CD4-positive, alpha-beta memory T cell (primary cell): ENCODE measurements at regions not wholly inside any gene's neighbourhood (a gene's known extent, or its start where the extent isn't known, plus 50 kb on each side); places are given as distances from the start of the nearest gene placed in this dataset.
A peak's percentile ranks its signal among the peaks of the same experiment; 100 is the strongest.

Experiments
- CTCF ChIA-PET: fragments of 350-600 bp; sonication (Branson Sonifier 250); formaldehyde crosslinking; loops from one replicate; lab custom pipeline; 2021; ENCODE audit warnings: inconsistent platforms; ENCODE audit not compliant: partially characterized antibody; lab: Charles Lee
- POLR2A ChIA-PET: fragments of 350-600 bp; sonication (Branson Sonifier 250); formaldehyde crosslinking; loops from one replicate; lab custom pipeline; 2021; ENCODE audit not compliant: partially characterized antibody; lab: Charles Lee
- DNase-seq, 5 donors: peaks; one replicate each; pipeline versions ENCODE4 v3.0.0 to v3.0.0-alpha.2; 2020 to 2022; ENCODE audit warnings: mixed read lengths in 1 of 5
- H3K27ac ChIP-seq: one replicate; pipeline ENCODE4 v1.7.0; 2013; ENCODE audit warnings: low read depth, low read length
- H3K27me3 ChIP-seq: 2 replicates; pipeline ENCODE4 v1.7.0; 2013; ENCODE audit warnings: mild to moderate bottlenecking, low read length, moderate library complexity; ENCODE audit not compliant: insufficient read depth
- H3K36me3 ChIP-seq: 2 replicates; pipeline ENCODE4 v1.7.0; 2013; ENCODE audit warnings: mild to moderate bottlenecking, low read length, moderate library complexity; ENCODE audit not compliant: insufficient read depth
- H3K4me1 ChIP-seq: 2 replicates; pipeline ENCODE4 v1.7.0; 2013; ENCODE audit warnings: mild to moderate bottlenecking, low read length, moderate library complexity; ENCODE audit not compliant: insufficient read depth
- H3K4me3 ChIP-seq, 2 donors: one replicate each; pipeline ENCODE4 v1.7.0; 2013; ENCODE audit warnings: low read length in 2 of 2, mild to moderate bottlenecking in 1 of 2
- H3K9me3 ChIP-seq, 2 donors: one replicate each; pipeline ENCODE4 v1.7.0; 2013; ENCODE audit warnings: low read length in 2 of 2, control low read depth in 1 of 2; ENCODE audit not compliant: control insufficient read depth in 1 of 2
- H3K27ac Mint-ChIP-seq, 7 donors: one replicate each; pipeline ENCODE4 v1.8.0; 2020 to 2021; ENCODE audit warnings: mixed read lengths in 7 of 7, mild to moderate bottlenecking in 6 of 7, inconsistent platforms in 3 of 7, moderate library complexity in 3 of 7
- H3K27me3 Mint-ChIP-seq, 2 donors: one replicate each; pipeline ENCODE4 v1.8.0; 2020 to 2021; ENCODE audit warnings: mixed read lengths in 2 of 2
- H3K36me3 Mint-ChIP-seq, 2 donors: one replicate each; pipeline ENCODE4 v1.8.0; 2020 to 2021; ENCODE audit warnings: mixed read lengths in 2 of 2, inconsistent platforms in 1 of 2, mild to moderate bottlenecking in 1 of 2
- H3K4me1 Mint-ChIP-seq, 4 donors: one replicate each; pipeline ENCODE4 v1.8.0; 2020 to 2021; ENCODE audit warnings: mixed read lengths in 4 of 4, mild to moderate bottlenecking in 1 of 4
- H3K4me3 Mint-ChIP-seq, 8 donors: one replicate each; pipeline ENCODE4 v1.8.0; 2020 to 2021; ENCODE audit warnings: mixed read lengths in 8 of 8, mild to moderate bottlenecking in 7 of 8, moderate library complexity in 6 of 8, inconsistent platforms in 3 of 8
- H3K9me3 Mint-ChIP-seq, 8 donors: one replicate each; pipeline ENCODE4 v1.8.0; 2020 to 2021; ENCODE audit warnings: mixed read lengths in 8 of 8, mild to moderate bottlenecking in 5 of 8, inconsistent platforms in 3 of 8, moderate library complexity in 1 of 8
- intact Hi-C: fragments of 100-400 bp; cut with micrococcal nuclease; formaldehyde crosslinking; loops from one replicate; pipeline ENCODE4 v1.15.1; 2023

GRCh38 chr2:143940720-143941119, 579.2 kb downstream of the ZEB2 start:
- peaks cover 7 to 18% (median 14%) of the 10 kb centered on the region in 4 donors for H3K4me1 Mint-ChIP-seq
- CTCF ChIA-PET, result no interaction called here
- peaks cover 13 to 26% of the 10 kb centered on the region in 2 donors for H3K27me3 Mint-ChIP-seq

GRCh38 chr2:143939626-143940330, 580.1 kb downstream of the ZEB2 start:
- intact Hi-C loops, result no loop called here
- ChIA-PET CTCF (no interaction called here), POLR2A (no interaction called here)
- peaks cover 12% of the 10 kb centered on the region for H3K27me3 ChIP-seq
- H3K36me3 ChIP-seq, result no peaks in the 10 kb centered on the region
- no peaks in the 10 kb centered on the region for H3K9me3 ChIP-seq
- Mint-ChIP-seq H3K9me3 (no peaks in the 10 kb centered on the region), H3K4me1 (peaks cover 7 to 18% (median 14%) of the 10 kb centered on the region in 4 donors), H3K36me3 (peaks cover 0 to 19% of the 10 kb centered on the region in 2 donors), H3K4me3 (no peak overlapping the region), H3K27ac (no peak overlapping the region), H3K27me3 (peaks cover 13 to 28% of the 10 kb centered on the region in 2 donors)
- H3K4me3 ChIP-seq, result no peak overlapping the region
- no peak overlapping the region for H3K27ac ChIP-seq
- H3K4me1 ChIP-seq, result peaks cover 17% of the 10 kb centered on the region
- DNase-seq, result no peak

More at GRCh38 chr2:143940720-143941119, 579.2 kb downstream of the ZEB2 start:
- H3K4me1 ChIP-seq, result peaks cover 17% of the 10 kb centered on the region
- H3K27ac ChIP-seq, result no peak overlapping the region
- H3K4me3 ChIP-seq, result no peak overlapping the region
- H3K9me3 ChIP-seq, result no peaks in the 10 kb centered on the region
- Mint-ChIP-seq H3K4me3 (no peak overlapping the region), H3K36me3 (peaks cover 0 to 28% of the 10 kb centered on the region in 2 donors), H3K27ac (no peak overlapping the region), H3K9me3 (no peaks in the 10 kb centered on the region)
- H3K36me3 ChIP-seq, result no peaks in the 10 kb centered on the region
- peaks cover 12% of the 10 kb centered on the region for H3K27me3 ChIP-seq
- DNase-seq, result no peak
- intact Hi-C loops, result no loop called here
- POLR2A ChIA-PET, result no interaction called here

GRCh38 chr2:143937723-143938350, 582.1 kb downstream of the ZEB2 start:
- Histone ChIP-seq H3K9me3 (no peaks in the 10 kb centered on the region), H3K27me3 (peaks cover 12% of the 10 kb centered on the region), H3K4me3 (no peak overlapping the region), H3K36me3 (no peaks in the 10 kb centered on the region), H3K4me1 (peaks cover 17% of the 10 kb centered on the region), H3K27ac (no peak overlapping the region)
- Mint-ChIP-seq H3K27ac (no peak overlapping the region), H3K27me3 (peaks cover 22 to 29% of the 10 kb centered on the region in 2 donors), H3K4me3 (peak overlapping the region in 3 of 8 donors; percentile 14 to 35 (median 29)), H3K4me1 (peaks cover 7 to 18% (median 14%) of the 10 kb centered on the region in 4 donors), H3K36me3 (peaks cover 0 to 16% of the 10 kb centered on the region in 2 donors), H3K9me3 (no peaks in the 10 kb centered on the region)
- intact Hi-C loops, result no loop called here
- CTCF ChIA-PET, result no interaction called here
- POLR2A ChIA-PET, result no interaction called here
- no peak for DNase-seq

- peaks cover 7 to 18% (median 14%) of the 10 kb centered on the region in 4 donors for H3K4me1 Mint-ChIP-seq
- intact Hi-C loops, result no loop called here
- Histone ChIP-seq H3K36me3 (no peaks in the 10 kb centered on the region), H3K27me3 (peaks cover 12% of the 10 kb centered on the region), H3K4me1 (peaks cover 17% of the 10 kb centered on the region), H3K4me3 (no peak overlapping the region), H3K9me3 (no peaks in the 10 kb centered on the region), H3K27ac (no peak overlapping the region)
- H3K27me3 Mint-ChIP-seq, result peaks cover 23 to 32% of the 10 kb centered on the region in 2 donors
- no peaks in the 10 kb centered on the region for H3K9me3 Mint-ChIP-seq
- H3K27ac Mint-ChIP-seq, result no peak overlapping the region
- ChIA-PET CTCF (no interaction called here), POLR2A (no interaction called here)
- peak overlapping the region in 1 of 8 donors; percentile 77 for H3K4me3 Mint-ChIP-seq
- peaks cover 0 to 8% of the 10 kb centered on the region in 2 donors for H3K36me3 Mint-ChIP-seq
- DNase-seq, result no peak
Observed at GRCh38 chr2:143936848-143937722, 582.8 kb downstream of the ZEB2 start.

GRCh38 chr2:143936538-143936847, 583.4 kb downstream of the ZEB2 start:
- H3K4me3 ChIP-seq, result no peak overlapping the region
- Mint-ChIP-seq H3K27ac (no peak overlapping the region), H3K27me3 (peaks cover 27 to 34% of the 10 kb centered on the region in 2 donors), H3K4me1 (peaks cover 7 to 18% (median 14%) of the 10 kb centered on the region in 4 donors), H3K4me3 (peak overlapping the region in 5 of 8 donors; percentile 26 to 77 (median 40)), H3K36me3 (peaks cover 0 to 8% of the 10 kb centered on the region in 2 donors), H3K9me3 (no peaks in the 10 kb centered on the region)
- CTCF ChIA-PET, result no interaction called here
- no peaks in the 10 kb centered on the region for H3K9me3 ChIP-seq
- H3K4me1 ChIP-seq, result peaks cover 17% of the 10 kb centered on the region
- peaks cover 12% of the 10 kb centered on the region for H3K27me3 ChIP-seq
- H3K27ac ChIP-seq, result no peak overlapping the region
- intact Hi-C loops, result no loop called here
- no peaks in the 10 kb centered on the region for H3K36me3 ChIP-seq
- no peak for DNase-seq
- POLR2A ChIA-PET, result no interaction called here

GRCh38 chr2:143935482-143935752, 584.5 kb downstream of the ZEB2 start:
- CTCF ChIA-PET, result no interaction called here
- Histone ChIP-seq H3K4me3 (no peak overlapping the region), H3K9me3 (no peaks in the 10 kb centered on the region), H3K4me1 (peaks cover 17% of the 10 kb centered on the region), H3K27me3 (peaks cover 12% of the 10 kb centered on the region), H3K36me3 (no peaks in the 10 kb centered on the region), H3K27ac (no peak overlapping the region)
- Mint-ChIP-seq H3K4me1 (peaks cover 7 to 18% (median 14%) of the 10 kb centered on the region in 4 donors), H3K36me3 (peaks cover 0 to under 1% of the 10 kb centered on the region in 2 donors), H3K27ac (no peak overlapping the region), H3K4me3 (no peak overlapping the region), H3K27me3 (peaks cover 27 to 30% of the 10 kb centered on the region in 2 donors), H3K9me3 (no peaks in the 10 kb centered on the region)
- no peak for DNase-seq
- intact Hi-C loops, result no loop called here
- POLR2A ChIA-PET, result no interaction called here
